HL-60/S4 treated with retinoic acid at 250 ng/mL for 4 days and 3 days (cell line): ENCODE measurements at regions not wholly inside any gene's neighbourhood (a gene's known extent, or its start where the extent isn't known, plus 50 kb on each side); places are given as distances from the start of the nearest gene placed in this dataset.

Source experiments
- in situ Hi-C: fragments of 300-500 bp; cut with MboI; formaldehyde crosslinking; loops from 2 replicates; pipeline ENCODE4 v1.7.0; 2022; ENCODE audit warnings: low sequenced_read_pairs

DNA sequence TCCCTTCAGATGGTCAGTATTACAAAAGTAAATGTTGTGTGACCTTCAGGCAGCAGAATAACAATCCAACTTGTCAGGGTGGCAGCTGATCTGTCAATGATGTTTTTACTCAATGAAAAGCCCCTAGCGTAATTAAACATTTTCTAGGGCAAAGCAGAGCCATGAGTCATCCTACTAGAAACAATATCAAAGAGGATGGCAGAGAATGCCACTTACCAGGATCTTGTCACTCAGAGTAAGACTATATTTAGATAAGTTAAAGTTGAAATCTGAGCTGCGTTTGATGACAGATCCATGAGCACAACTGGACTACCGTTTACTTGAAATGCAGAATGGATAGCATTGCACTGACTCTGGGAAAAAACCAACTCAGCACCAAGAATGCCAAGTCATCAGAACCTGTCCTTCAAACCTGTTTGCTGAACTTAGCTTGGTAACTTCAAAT is 612.6 kb upstream of the ACVR2A start:
- in situ Hi-C loops, result no loop called here

DNA sequence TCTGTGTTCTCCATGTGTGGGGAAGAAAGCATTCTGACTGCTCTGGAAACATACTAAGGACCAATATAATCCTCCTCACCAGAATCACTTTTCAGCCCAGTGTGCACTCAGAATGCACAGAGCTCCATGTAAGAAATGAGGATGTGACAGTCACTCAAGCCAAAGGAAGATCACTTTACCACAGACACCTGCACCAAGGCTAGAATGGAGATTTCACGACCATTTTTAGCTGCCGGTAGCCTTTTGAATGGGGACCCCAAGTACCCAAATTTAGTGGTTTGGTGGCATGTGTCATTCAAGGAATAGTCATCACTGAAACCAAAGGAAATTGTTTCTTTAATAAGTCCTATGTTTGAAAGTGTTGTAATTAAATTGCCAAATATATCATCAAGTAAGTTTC is 613.2 kb upstream of the ACVR2A start:
- in situ Hi-C loops, result no loop called here

DNA sequence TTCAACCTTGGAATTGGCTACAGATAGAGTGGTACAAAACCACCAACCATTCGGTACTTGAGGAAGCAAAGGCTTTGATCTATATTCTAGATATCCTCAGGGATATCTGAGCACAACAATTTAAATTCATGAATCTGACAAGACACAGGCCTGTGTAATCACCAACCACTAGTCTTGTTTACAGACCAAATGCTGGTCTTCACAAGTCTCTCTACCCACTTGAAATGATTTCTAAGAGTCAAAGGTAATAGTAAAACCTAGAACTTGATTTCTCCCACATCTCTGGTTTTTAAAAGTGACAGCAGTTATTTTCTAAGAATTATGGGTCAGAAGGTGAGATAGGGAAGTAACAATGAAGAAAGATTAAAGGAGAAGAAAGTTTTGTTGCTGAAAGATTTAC is 613.7 kb upstream of the ACVR2A start:
- in situ Hi-C loops, result no loop called here

DNA sequence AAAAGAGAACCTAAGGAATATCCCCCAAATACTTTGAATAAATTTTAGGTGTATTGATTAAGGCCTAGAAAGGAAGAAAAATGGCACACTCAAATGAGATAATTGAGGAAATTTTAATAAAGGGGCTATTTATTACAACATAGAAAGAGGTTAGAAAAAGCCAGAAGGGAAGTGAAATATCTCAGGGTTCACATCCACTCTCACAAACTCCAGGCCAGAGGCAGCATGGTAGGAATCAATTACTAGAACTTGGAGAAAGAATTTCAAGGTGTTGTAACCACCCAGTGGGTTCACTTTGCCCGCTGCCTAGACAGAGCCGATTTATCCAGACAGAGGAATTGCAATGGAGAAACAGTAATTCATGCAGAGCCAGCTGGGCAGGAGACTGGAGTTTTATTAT is 617.5 kb upstream of the ACVR2A start:
- in situ Hi-C loops, result no loop called here

DNA sequence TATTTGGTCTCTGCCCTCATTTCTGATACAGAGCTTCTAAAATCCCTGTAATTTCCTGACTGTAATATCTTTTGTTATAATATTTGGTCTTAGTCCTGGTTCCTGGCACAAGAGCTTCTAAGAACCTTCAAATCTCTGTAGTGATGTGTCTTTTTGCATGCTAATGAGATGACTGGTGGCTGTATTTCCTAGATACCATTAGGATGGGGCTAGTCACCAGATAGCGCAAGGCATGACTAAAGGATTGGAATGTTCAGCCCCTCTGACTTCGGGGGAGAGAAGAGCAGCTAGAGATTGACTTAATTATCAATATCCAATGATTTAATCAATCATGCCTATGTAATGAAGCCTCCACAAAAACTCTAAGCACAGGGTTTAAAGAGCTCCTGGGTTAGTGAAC is 620.8 kb upstream of the ACVR2A start:
- in situ Hi-C loops, result no loop called here

- in situ Hi-C loops, result no loop called here
Measured at GRCh38 chr2:147223553-147224060, 621.2 kb upstream of the ACVR2A start.

GRCh38 chr2:147223119-147223518 is 621.7 kb upstream of the ACVR2A start:
- in situ Hi-C loops, result no loop called here

DNA sequence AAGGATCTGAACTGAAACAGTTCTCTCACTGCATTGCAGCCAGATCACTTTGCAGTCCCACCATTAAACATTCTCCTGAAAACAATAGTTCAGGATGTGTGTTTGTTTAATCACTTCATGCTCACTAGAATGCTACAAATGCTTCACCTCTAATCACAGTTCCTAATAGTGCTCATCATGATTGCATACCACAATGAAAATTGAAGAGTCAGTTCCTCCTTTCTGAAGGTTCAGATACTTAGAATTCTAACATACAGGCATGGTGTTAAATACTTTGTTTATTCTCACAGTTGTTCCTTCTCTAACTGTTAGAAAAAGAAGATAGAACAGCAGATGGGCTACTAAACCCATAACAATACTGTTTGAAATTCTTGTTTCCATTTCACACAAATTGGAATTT is 622.3 kb upstream of the ACVR2A start:
- in situ Hi-C loops, result no loop called here

DNA sequence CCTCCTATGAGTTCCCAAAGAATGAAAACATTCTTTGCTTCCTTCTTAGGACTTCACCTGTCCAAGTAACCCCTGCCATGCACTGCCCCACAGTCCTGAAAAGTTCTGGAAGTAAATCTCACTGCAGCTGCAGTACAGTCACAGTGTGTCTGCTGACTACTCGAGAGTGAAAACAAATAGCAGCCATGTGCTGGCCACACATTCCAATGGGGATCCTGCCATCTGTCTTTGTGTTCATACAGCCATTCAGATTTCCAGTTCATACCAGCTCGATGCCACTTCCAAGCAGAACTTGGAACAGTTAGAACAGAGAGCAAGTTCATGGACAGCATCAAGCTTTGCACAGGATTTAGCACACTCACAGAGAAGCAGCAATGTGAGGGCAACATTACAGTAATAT is 629.9 kb upstream of the ACVR2A start:
- in situ Hi-C loops, result no loop called here

DNA sequence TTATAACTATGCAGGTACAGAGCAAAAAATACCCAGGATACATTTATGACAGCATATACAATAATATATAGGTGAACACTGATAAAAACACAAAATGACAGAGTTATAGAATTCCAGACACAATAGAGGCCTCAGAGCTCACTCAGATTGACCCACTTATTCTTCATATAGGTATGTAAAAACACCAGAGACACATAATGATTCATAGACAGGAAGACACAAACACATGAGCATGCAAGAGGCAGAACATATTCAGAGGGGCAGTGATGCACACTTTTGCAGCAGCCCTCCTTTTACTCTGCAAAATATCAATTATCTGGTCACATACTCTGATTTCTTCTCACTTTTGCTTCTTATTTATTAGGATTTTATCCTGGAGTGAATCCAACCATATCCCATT is 633.3 kb upstream of the ACVR2A start:
- in situ Hi-C loops, result no loop called here

GRCh38 chr2:147204102-147204501 is 640.7 kb upstream of the ACVR2A start:
- in situ Hi-C loops, result no loop called here

- in situ Hi-C loops, result no loop called here
Measured at GRCh38 chr2:147198651-147199171, 646.1 kb upstream of the ACVR2A start.

DNA sequence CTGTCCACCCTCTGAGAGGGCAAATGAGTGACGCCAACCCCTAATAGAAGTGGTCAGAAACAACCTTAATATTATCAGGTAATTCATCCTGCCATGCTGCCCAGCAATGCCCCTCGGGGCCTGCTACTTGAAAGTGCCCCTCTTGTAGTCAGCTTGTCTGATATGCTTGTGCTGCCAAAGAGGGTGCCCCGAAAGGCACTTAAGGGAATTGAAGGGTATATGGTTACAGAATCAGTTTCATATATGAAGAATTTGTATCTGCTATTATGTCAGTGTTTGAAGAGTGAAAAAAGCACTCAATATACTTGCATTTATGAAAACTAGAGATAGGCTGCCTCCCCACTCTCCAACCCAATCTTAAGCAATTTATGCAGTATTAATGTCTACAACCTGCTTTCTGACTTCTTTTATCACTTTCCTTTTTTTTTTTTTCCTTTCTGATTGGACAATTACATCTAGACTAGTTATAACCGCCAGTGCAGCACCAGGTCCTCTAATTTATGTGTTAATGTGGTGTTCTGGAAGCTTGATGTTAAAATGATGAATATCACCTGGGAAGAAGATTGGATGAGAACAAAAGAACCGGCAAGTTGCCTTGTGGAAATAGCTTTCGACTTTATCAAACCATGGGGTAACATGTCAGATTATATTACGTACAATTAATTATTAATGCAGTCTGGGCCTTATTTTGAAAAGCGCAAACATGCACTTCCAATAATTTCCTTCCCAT is 646.9 kb upstream of the ACVR2A start:
- in situ Hi-C loops, result no loop called here

DNA sequence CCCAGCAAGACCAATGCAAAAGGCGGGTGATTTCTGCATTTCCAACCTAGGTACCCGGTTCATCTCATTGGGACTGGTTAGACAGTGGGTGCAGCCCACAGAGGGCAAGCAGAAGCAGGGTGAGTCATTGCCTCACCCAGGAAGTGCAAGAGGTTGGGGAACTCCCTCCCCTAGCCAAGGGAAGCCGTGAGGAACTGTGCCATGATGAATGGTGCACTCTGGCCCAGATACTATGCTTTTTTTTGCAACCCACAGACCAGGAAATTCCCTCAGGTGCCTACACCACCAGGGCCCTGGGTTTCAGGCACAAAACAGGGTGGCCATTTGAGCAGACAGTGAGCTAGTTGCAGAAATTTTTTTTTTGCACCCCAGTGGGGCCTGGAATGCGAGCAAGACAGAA is 662.6 kb upstream of the ACVR2A start:
- in situ Hi-C loops, result no loop called here

DNA sequence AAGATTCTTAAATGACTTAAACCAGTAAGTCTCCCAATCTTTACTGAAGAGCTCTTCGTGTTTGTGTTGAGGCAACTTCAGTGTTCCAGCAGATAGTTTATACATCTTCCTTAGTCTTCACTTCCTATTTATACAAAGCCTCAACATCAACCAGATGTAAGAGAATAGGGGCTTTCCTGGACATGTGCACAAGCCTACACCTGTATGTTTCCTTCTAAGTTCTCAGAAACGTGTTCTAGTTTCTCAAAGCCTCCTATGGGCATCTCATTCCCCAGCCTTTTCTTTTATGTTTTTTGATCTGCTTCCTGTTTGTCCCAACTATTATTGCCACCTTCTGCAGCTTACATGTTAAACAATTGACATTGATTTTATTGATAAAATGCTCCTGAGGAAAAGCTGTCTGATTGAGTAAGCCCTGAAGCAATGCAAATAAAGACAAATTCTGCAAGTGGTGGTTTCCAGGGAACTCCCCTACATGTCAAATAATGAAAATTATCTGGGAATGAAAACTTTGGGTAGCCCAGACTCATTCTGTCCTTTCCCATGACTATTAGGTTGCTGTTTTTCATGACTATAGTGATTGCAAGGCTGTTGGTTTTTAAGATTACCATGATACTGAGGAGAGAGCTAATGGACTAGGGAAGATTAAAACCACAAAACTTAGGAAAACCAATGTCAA is 663.3 kb upstream of the ACVR2A start:
- in situ Hi-C loops, result no loop called here

GRCh38 chr2:147177071-147177857 is 667.6 kb upstream of the ACVR2A start:
- in situ Hi-C loops, result no loop called here

GRCh38 chr2:147174824-147175254 is 670.0 kb upstream of the ACVR2A start:
- in situ Hi-C loops, result no loop called here

GRCh38 chr2:147173798-147174197 is 671.0 kb upstream of the ACVR2A start:
- in situ Hi-C loops, result no loop called here

GRCh38 chr2:147173189-147173581 is 671.6 kb upstream of the ACVR2A start:
- in situ Hi-C loops, result no loop called here

DNA sequence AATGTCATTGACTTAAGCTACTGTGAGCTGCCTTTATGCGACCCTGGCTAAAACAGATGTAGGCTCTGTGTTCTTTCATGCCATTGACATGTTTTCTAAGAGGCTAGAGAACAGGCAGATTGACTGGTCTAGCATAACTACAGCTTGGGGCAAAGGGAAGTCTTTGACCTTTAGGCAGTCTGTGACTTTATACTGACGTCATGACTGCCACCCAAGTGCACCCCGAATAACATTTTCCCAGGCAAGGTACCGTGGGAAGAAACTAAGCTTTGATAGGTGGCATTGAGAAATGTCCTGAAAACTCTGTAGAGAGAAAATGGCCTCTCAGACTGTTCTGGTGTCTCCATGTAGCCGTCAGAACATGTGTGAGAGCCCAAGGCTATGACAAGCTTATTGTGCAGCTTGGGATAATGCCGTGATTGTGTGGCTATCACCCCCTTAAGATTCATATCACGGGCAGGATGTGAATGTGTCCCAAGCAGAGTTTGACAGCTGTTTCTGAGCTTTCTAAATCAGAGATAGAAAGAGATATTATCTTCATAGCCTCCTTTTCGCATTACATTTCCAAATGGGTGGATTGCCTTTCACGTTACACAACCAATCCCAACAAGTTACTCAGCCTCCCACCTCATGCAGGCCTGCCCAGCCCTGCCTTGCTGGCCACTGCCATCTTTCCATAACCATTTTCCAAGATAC is 672.2 kb upstream of the ACVR2A start:
- in situ Hi-C loops, result no loop called here

GRCh38 chr2:147171941-147172340 is 672.9 kb upstream of the ACVR2A start:
- in situ Hi-C loops, result no loop called here
